CD8-positive, alpha-beta memory T cell (primary cell): ENCODE measurements at regions not wholly inside any gene's neighbourhood (a gene's known extent, or its start where the extent isn't known, plus 50 kb on each side); places are given as distances from the start of the nearest gene placed in this dataset.

ENCODE experiments used
- CTCF ChIA-PET: fragments of 350-600 bp; sonication (Branson Sonifier 250); formaldehyde crosslinking; loops from one replicate; lab custom pipeline; 2021; ENCODE audit warnings: antibody characterized with exemption; lab: Charles Lee
- POLR2A ChIA-PET: fragments of 350-600 bp; sonication (Branson Sonifier 250); formaldehyde crosslinking; loops from one replicate; lab custom pipeline; 2021; ENCODE audit warnings: antibody characterized with exemption; lab: Charles Lee
- DNase-seq, 5 donors: peaks; one replicate each; pipeline versions ENCODE4 v3.0.0 to v3.0.0-alpha.2; 2020 to 2022; ENCODE audit warnings: mixed read lengths in 1 of 5
- H3K27ac ChIP-seq: one replicate; pipeline ENCODE4 v1.7.0; 2013; ENCODE audit warnings: low read depth, mild to moderate bottlenecking, low read length, moderate library complexity
- H3K27me3 ChIP-seq: 2 replicates; pipeline ENCODE4 v1.7.0; 2013; ENCODE audit warnings: low read length, mild to moderate bottlenecking; ENCODE audit not compliant: insufficient read depth, poor library complexity, severe bottlenecking
- H3K36me3 ChIP-seq: 2 replicates; pipeline ENCODE4 v1.7.0; 2013; ENCODE audit warnings: mild to moderate bottlenecking, low read length, moderate library complexity; ENCODE audit not compliant: insufficient read depth
- H3K4me1 ChIP-seq: 2 replicates; pipeline ENCODE4 v1.7.0; 2013; ENCODE audit warnings: mild to moderate bottlenecking, low read length, moderate library complexity; ENCODE audit not compliant: insufficient read depth
- H3K4me3 ChIP-seq: 2 replicates; pipeline ENCODE4 v1.7.0; 2013; ENCODE audit warnings: mild to moderate bottlenecking, low read length
- H3K9me3 ChIP-seq: 2 replicates; pipeline ENCODE4 v1.7.0; 2013; ENCODE audit warnings: mild to moderate bottlenecking, low read length
- H3K27ac Mint-ChIP-seq, 8 donors: one replicate each; pipeline ENCODE4 v1.8.0; 2020 to 2021; ENCODE audit warnings: mixed read lengths in 8 of 8, mild to moderate bottlenecking in 6 of 8, inconsistent platforms in 3 of 8, moderate library complexity in 3 of 8
- H3K27me3 Mint-ChIP-seq, 2 donors: one replicate each; pipeline ENCODE4 v1.8.0; 2020 to 2021; ENCODE audit warnings: mixed read lengths in 2 of 2, mild to moderate bottlenecking in 1 of 2, moderate library complexity in 1 of 2
- H3K36me3 Mint-ChIP-seq, 3 donors: one replicate each; pipeline ENCODE4 v1.8.0; 2020 to 2021; ENCODE audit warnings: mixed read lengths in 3 of 3, inconsistent platforms in 1 of 3, mild to moderate bottlenecking in 1 of 3
- H3K4me1 Mint-ChIP-seq, 3 donors: one replicate each; pipeline ENCODE4 v1.8.0; 2020 to 2021; ENCODE audit warnings: mixed read lengths in 3 of 3, inconsistent platforms in 1 of 3, mild to moderate bottlenecking in 1 of 3
- H3K4me3 Mint-ChIP-seq, 7 donors: one replicate each; pipeline ENCODE4 v1.8.0; 2020 to 2021; ENCODE audit warnings: mixed read lengths in 7 of 7, mild to moderate bottlenecking in 6 of 7, moderate library complexity in 4 of 7, inconsistent platforms in 2 of 7
- H3K9me3 Mint-ChIP-seq, 5 donors: one replicate each; pipeline ENCODE4 v1.8.0; 2020 to 2022; ENCODE audit warnings: mixed read lengths in 5 of 5, mild to moderate bottlenecking in 3 of 5, moderate library complexity in 2 of 5, inconsistent platforms in 1 of 5

- Mint-ChIP-seq H3K9me3 (peaks cover 0 to under 1% (median 0%) of the 10 kb centered on the region in 5 donors), H3K36me3 (no peaks in the 10 kb centered on the region), H3K4me3 (no peak overlapping the region), H3K4me1 (no peaks in the 10 kb centered on the region), H3K27ac (no peak overlapping the region), H3K27me3 (peaks cover 7 to 26% of the 10 kb centered on the region in 2 donors)
- no peak overlapping the region for H3K4me3 ChIP-seq
- no peaks in the 10 kb centered on the region for H3K36me3 ChIP-seq
- H3K4me1 ChIP-seq: no peaks in the 10 kb centered on the region
- POLR2A ChIA-PET: no interaction called here
- no peaks in the 10 kb centered on the region for H3K27me3 ChIP-seq
- CTCF ChIA-PET: no interaction called here
- H3K9me3 ChIP-seq: no peaks in the 10 kb centered on the region
- H3K27ac ChIP-seq: no peak overlapping the region
- DNase-seq: no peak
These were observed 210.0 kb upstream of the MYL2 start for GRCh38 chr12:111130336-111130735.

- no peaks in the 10 kb centered on the region for H3K9me3 ChIP-seq
- ChIA-PET POLR2A (no interaction called here), CTCF (no interaction called here)
- no peak overlapping the region for H3K27ac ChIP-seq
- Mint-ChIP-seq H3K4me3 (no peak overlapping the region), H3K36me3 (no peaks in the 10 kb centered on the region), H3K9me3 (no peaks in the 10 kb centered on the region), H3K27me3 (peaks cover 8 to 19% of the 10 kb centered on the region in 2 donors), H3K27ac (no peak overlapping the region), H3K4me1 (no peaks in the 10 kb centered on the region)
- no peak overlapping the region for H3K4me3 ChIP-seq
- no peaks in the 10 kb centered on the region for H3K4me1 ChIP-seq
- DNase-seq: no peak
- no peaks in the 10 kb centered on the region for H3K27me3 ChIP-seq
- no peaks in the 10 kb centered on the region for H3K36me3 ChIP-seq
These were observed 208.9 kb upstream of the MYL2 start for GRCh38 chr12:111129149-111129767.

- Mint-ChIP-seq H3K4me3 (no peak overlapping the region), H3K9me3 (no peaks in the 10 kb centered on the region), H3K4me1 (no peaks in the 10 kb centered on the region), H3K27me3 (peaks cover 5 to 23% of the 10 kb centered on the region in 2 donors), H3K27ac (no peak overlapping the region), H3K36me3 (no peaks in the 10 kb centered on the region)
- peaks cover 3% of the 10 kb centered on the region for H3K27me3 ChIP-seq
- no peak overlapping the region for H3K4me3 ChIP-seq
- H3K27ac ChIP-seq: no peak overlapping the region
- H3K9me3 ChIP-seq: no peaks in the 10 kb centered on the region
- no peaks in the 10 kb centered on the region for H3K4me1 ChIP-seq
- ChIA-PET POLR2A (no interaction called here), CTCF (no interaction called here)
- H3K36me3 ChIP-seq: no peaks in the 10 kb centered on the region
- DNase-seq: no peak
These were observed 206.0 kb upstream of the MYL2 start for GRCh38 chr12:111126331-111126730.

- H3K9me3 Mint-ChIP-seq: no peaks in the 10 kb centered on the region
- H3K27me3 Mint-ChIP-seq: peaks cover 14 to 28% of the 10 kb centered on the region in 2 donors
- DNase-seq: no peak
- Histone ChIP-seq H3K36me3 (no peaks in the 10 kb centered on the region), H3K27ac (no peak overlapping the region), H3K4me3 (no peak overlapping the region), H3K4me1 (no peaks in the 10 kb centered on the region), H3K27me3 (peaks cover 3% of the 10 kb centered on the region), H3K9me3 (no peaks in the 10 kb centered on the region)
- no peak overlapping the region for H3K4me3 Mint-ChIP-seq
- POLR2A ChIA-PET: no interaction called here
- H3K4me1 Mint-ChIP-seq: no peaks in the 10 kb centered on the region
- no peaks in the 10 kb centered on the region for H3K36me3 Mint-ChIP-seq
- H3K27ac Mint-ChIP-seq: peak overlapping the region in 1 of 8 donors; percentile 39
- CTCF ChIA-PET: no interaction called here
These were observed 203.8 kb upstream of the MYL2 start for GRCh38 chr12:111124183-111124582.

- ChIA-PET CTCF (no interaction called here), POLR2A (no interaction called here)
- no peaks in the 10 kb centered on the region for H3K4me1 ChIP-seq
- no peaks in the 10 kb centered on the region for H3K9me3 ChIP-seq
- Mint-ChIP-seq H3K4me1 (no peaks in the 10 kb centered on the region), H3K27me3 (peaks cover 14 to 31% of the 10 kb centered on the region in 2 donors), H3K4me3 (no peak overlapping the region), H3K9me3 (no peaks in the 10 kb centered on the region), H3K27ac (no peak overlapping the region), H3K36me3 (no peaks in the 10 kb centered on the region)
- no peak overlapping the region for H3K27ac ChIP-seq
- H3K36me3 ChIP-seq: no peaks in the 10 kb centered on the region
- no peak overlapping the region for H3K4me3 ChIP-seq
- peaks cover 3% of the 10 kb centered on the region for H3K27me3 ChIP-seq
- no peak for DNase-seq
These were observed 203.0 kb upstream of the MYL2 start for GRCh38 chr12:111123390-111123789.

GRCh38 chr12:111122458-111122878 is 202.1 kb upstream of the MYL2 start:
- DNase-seq: no peak
- Mint-ChIP-seq H3K4me3 (no peak overlapping the region), H3K9me3 (no peaks in the 10 kb centered on the region), H3K27me3 (peaks cover 16 to 35% of the 10 kb centered on the region in 2 donors), H3K36me3 (no peaks in the 10 kb centered on the region), H3K27ac (no peak overlapping the region), H3K4me1 (no peaks in the 10 kb centered on the region)
- ChIA-PET CTCF (no interaction called here), POLR2A (no interaction called here)
- H3K27me3 ChIP-seq: peaks cover 3% of the 10 kb centered on the region
- no peaks in the 10 kb centered on the region for H3K36me3 ChIP-seq
- H3K4me3 ChIP-seq: no peak overlapping the region
- H3K27ac ChIP-seq: no peak overlapping the region
- no peaks in the 10 kb centered on the region for H3K4me1 ChIP-seq
- no peaks in the 10 kb centered on the region for H3K9me3 ChIP-seq

- H3K27ac ChIP-seq: no peak overlapping the region
- H3K4me3 ChIP-seq: no peak overlapping the region
- Mint-ChIP-seq H3K4me3 (no peak overlapping the region), H3K9me3 (no peaks in the 10 kb centered on the region), H3K27ac (no peak overlapping the region), H3K36me3 (no peaks in the 10 kb centered on the region), H3K4me1 (no peaks in the 10 kb centered on the region), H3K27me3 (peaks cover 16 to 38% of the 10 kb centered on the region in 2 donors)
- CTCF ChIA-PET: no interaction called here
- POLR2A ChIA-PET: no interaction called here
- H3K36me3 ChIP-seq: no peaks in the 10 kb centered on the region
- no peaks in the 10 kb centered on the region for H3K4me1 ChIP-seq
- no peak for DNase-seq
- peaks cover 3% of the 10 kb centered on the region for H3K27me3 ChIP-seq
- H3K9me3 ChIP-seq: no peaks in the 10 kb centered on the region
These were observed 201.5 kb upstream of the MYL2 start for GRCh38 chr12:111121840-111122239.

- H3K27me3 Mint-ChIP-seq: peaks cover 16 to 42% of the 10 kb centered on the region in 2 donors
- Histone ChIP-seq H3K4me1 (no peaks in the 10 kb centered on the region), H3K9me3 (no peaks in the 10 kb centered on the region), H3K27me3 (peaks cover 3% of the 10 kb centered on the region), H3K36me3 (no peaks in the 10 kb centered on the region), H3K27ac (no peak overlapping the region), H3K4me3 (no peak overlapping the region)
- ChIA-PET CTCF (no interaction called here), POLR2A (no interaction called here)
- H3K36me3 Mint-ChIP-seq: no peaks in the 10 kb centered on the region
- H3K4me1 Mint-ChIP-seq: no peaks in the 10 kb centered on the region
- no peak for DNase-seq
- H3K4me3 Mint-ChIP-seq: no peak overlapping the region
- peaks cover 0 to 1% (median 0%) of the 10 kb centered on the region in 5 donors for H3K9me3 Mint-ChIP-seq
- no peak overlapping the region for H3K27ac Mint-ChIP-seq
These were observed 200.2 kb upstream of the MYL2 start for GRCh38 chr12:111120578-111120977.
